Dedifferentiated amniotic fluid mesenchymal stem cell (primary cell): ENCODE measurements at regions not wholly inside any gene's neighbourhood (a gene's known extent, or its start where the extent isn't known, plus 50 kb on each side); places are given as distances from the start of the nearest gene placed in this dataset.
"Not testable (repeated sequence)": the region's sequence is repeated elsewhere in the genome, so short reads cannot be mapped to it uniquely, and the experiment has no call there.

Experiments used
- DNase-seq: peaks from one replicate; pipeline ENCODE4 v3.0.0-alpha.2; 2016; ENCODE audit errors: extremely low spot score

DNA sequence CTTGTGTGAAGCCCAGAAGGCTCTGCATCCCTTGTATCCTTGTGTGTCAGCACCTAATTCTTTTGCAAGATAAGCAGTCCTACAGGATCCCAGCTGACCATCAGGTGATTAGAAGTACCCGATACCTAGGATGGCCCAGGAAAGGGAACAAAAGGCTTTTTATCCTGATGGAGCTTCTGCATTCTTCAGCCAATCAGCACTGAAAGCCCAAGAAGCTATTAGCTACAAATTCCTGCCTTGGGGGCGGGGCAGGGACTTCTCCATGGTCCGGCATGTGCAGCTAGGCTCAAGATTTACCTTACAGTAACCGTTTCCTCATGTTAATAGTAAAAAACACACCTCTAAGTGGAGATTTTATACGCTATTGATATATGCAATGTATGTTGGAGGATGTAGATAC lies 264.6 kb upstream of the THUMPD2 start:
- no peak for DNase-seq

GRCh38 chr2:40043191-40043590 lies 264.1 kb upstream of the THUMPD2 start:
- no peak for DNase-seq

GRCh38 chr2:40041422-40042382 lies 262.6 kb upstream of the THUMPD2 start:
- DNase-seq = peak; percentile 54

DNA sequence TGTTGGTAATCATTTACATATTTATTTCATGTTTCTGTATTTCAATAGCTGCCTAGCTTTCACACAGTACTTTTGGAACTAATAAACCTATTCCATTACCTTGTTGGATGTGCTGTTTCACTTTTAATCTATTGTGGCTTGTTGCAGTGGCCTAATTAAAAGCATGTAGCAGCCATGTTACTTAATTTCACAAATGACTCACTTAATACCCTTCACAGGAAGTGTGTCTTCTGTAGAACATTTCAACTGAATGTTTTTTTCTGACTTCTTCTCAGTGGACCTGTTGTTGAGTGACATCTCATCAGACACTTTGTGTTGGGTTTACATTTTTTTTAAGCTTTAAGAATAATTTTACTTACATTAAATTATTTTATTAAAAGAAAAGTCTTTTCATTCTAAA lies 260.5 kb upstream of the THUMPD2 start:
- DNase-seq = no peak

GRCh38 chr2:40038646-40039045 lies 259.6 kb upstream of the THUMPD2 start:
- DNase-seq = no peak

GRCh38 chr2:40037303-40037702 lies 258.2 kb upstream of the THUMPD2 start:
- no peak for DNase-seq

- DNase-seq = no peak
These were observed 257.2 kb upstream of the THUMPD2 start for GRCh38 chr2:40036241-40036640.

DNA sequence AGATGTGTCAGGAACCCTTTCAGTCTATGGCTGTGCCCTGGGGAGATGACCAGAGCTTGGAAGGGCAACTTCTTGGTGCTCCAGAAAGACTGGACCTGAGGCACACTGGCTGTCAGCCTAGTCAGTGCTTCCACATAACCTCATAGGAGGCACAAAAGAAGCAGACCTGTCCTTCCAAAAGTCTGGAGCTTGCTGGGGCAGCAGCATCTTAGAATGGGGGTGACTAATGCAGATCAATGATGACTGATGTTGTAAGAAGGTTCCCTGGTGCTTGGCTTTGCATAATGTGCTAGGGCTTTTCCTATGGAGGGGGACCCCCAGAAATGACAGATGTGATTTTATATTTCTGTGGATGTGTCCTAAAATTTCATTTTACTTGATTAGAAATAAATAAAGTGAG lies 255.7 kb upstream of the THUMPD2 start:
- DNase-seq = no peak

DNA sequence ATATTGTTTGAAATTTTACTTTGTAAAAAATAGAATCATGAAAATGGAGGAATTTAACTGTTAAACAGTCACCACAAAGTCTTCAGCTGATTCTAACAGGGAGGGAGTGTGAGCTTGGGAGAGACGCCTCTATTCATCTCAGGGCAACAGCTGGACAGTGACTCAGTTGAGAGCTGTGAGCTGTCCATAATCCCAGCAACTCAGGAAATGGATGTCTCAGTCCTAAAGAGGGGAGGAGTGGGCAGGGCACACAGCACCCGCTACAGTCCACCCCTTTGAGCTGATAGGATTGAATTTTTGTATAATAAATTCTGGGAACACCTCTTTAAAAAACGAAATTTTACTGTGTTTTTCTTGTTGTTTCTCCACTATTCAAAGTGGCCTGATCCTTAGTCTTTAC lies 255.1 kb upstream of the THUMPD2 start:
- DNase-seq = peak; percentile 32

- no peak for DNase-seq
These were observed 254.7 kb upstream of the THUMPD2 start for GRCh38 chr2:40033781-40034180.

GRCh38 chr2:40032650-40033319 lies 253.7 kb upstream of the THUMPD2 start:
- peak; percentile 50 for DNase-seq

DNA sequence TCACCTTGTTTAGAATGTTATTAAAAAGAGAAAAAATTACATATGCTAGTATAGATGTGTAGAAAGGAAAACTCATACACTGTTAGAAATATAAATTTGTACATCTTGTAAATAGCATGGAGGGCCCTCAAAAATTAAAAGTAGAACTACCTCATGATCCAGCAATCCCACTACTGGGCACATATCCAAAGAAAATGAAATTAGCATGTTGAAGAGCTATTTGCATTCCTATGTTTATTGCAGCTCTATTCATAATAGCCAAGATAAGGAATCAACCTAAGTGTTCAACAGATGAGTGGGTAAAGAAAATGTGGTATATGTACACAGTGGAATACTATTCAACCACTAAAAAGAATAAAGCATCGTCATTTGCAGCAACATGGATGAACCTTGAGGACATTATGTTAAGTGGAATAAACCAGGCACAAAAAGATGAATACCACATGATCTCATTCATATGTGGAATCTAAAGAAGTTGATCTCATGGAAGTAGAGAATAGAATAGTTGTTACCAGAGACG lies 251.5 kb upstream of the THUMPD2 start:
- DNase-seq = no peak

DNA sequence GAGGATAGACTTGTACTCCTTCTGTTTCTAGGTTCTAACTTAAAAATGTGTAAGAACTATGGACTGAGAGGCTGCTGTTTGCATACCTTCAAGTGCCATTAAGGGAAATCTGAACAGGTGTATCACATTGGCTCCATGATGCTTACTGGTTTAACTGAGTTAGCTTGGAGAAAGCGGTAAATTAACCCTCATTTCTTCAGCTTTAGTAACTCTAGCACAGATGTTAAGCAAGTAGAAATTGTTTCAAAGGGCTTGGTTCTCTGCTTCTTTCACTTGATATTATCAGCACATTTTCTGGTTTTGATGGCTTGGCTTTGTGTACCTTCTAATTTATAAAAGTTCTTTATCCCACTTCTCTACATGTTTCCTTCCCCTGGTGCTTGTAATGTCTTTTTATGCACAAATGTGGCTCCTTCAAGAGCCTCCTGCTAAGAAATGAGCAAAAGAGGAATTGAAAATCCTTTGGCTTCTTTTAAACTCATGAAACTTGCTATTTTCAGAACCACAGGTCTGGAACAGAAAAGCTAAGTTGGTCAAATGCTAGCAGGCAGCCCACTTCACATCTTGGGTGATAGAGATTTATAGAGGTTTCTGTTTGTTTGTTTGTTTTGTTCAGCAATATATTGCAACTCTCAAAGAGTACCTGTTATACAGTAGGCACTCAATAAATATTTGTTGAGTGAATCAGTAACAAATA lies 249.9 kb upstream of the THUMPD2 start:
- no peak for DNase-seq

- DNase-seq = no peak
These were observed 248.9 kb upstream of the THUMPD2 start for GRCh38 chr2:40027968-40028367.

- DNase-seq = not testable (repeated sequence)
These were observed 246.2 kb upstream of the THUMPD2 start for GRCh38 chr2:40025276-40025675.

- no peak for DNase-seq
These were observed 241.9 kb upstream of the THUMPD2 start for GRCh38 chr2:40020997-40021396.

GRCh38 chr2:40016151-40016885 lies 237.3 kb upstream of the THUMPD2 start:
- DNase-seq = no peak

- DNase-seq = not testable (repeated sequence)
These were observed 234.9 kb upstream of the THUMPD2 start for GRCh38 chr2:40013962-40014361.

- no peak for DNase-seq
These were observed 225.3 kb upstream of the THUMPD2 start for GRCh38 chr2:40004336-40004735.

DNA sequence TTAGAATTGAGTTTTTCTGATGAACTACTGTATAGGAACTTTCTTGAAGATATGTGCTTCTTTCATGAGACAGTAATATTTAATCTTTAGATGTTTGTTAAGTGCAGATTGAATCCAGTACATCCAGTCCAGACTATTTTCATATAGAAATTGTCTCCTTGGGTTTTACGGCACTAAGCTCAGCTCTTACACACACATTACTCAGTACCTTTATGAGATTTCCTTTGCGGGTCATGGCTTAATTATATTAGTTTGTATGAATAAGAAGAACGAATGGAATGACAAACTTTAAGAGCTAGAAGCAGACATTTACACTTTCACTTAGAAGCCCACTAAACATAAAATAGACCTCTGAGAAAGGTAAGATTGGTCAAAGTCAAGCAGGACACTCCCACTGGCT lies 223.3 kb upstream of the THUMPD2 start:
- DNase-seq = no peak

DNA sequence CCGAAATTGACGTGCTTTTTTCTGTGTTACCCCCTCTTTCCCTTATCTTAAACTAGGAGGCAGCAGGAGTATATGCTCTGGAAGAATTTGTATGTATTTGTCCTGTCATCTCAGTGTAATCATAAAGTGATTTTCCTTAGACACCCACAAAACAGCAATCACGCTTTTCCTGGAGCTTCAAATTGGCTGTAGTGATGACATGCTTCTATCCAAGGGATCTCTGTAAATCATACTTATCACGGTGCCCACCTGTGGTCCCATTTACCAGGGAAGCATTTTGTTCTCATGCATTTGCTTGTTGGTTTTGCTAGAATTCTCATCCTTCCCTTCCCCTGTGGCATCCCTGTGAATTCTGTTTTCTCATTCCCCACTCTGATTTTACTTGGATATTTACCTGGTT lies 220.8 kb upstream of the THUMPD2 start:
- DNase-seq = no peak

DNA sequence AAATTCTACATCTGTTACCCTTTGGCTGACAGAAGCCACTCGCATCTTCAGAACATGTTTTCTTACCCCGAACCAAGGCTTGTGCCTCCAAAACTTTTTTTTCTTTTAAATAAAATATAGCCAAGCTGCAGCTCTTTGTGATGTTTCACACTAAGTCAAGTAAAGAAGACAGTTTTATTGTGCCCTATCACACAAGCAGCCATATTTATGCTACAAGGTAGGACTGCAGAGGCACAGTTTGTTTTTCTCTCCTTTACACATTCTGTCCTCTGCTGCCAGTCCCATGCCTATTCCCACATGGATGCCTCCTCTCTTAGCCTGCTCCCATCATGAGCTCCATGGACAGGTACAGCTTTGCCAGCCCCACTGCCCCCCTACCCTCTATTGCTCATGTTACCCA lies 219.6 kb upstream of the THUMPD2 start:
- no peak for DNase-seq
